ENCODE measurements at regions not wholly inside any gene's neighbourhood (a gene's known extent, or its start where the extent isn't known, plus 50 kb on each side); places are given as distances from the start of the nearest gene placed in this dataset.

- Histone ChIP-seq H3K9ac (ENCODE audit: low read length) (no peak overlapping the region), H4K20me1 (ENCODE audit: low read depth, low read length) (no peaks in the 10 kb centered on the region), H3K27me3 (ENCODE audit: low read length) (no peaks in the 10 kb centered on the region), H3K79me2 (ENCODE audit: insufficient read depth, low read length) (no peaks in the 10 kb centered on the region), H3K36me3 (ENCODE audit: low read length) (no peaks in the 10 kb centered on the region), H3K27ac (ENCODE audit: low read depth, low read length) (no peak overlapping the region), H3K4me3 (ENCODE audit: insufficient read depth, low read length, poor library complexity, severe bottlenecking) (no peak overlapping the region), H2AFZ (ENCODE audit: low read depth, low read length, severe bottlenecking) (no peak overlapping the region), H3F3A (ENCODE audit: insufficient read depth) (no peaks in the 10 kb centered on the region), H3K9me3 (ENCODE audit: insufficient read depth, low read length) (no peaks in the 10 kb centered on the region), H3K9me2 (replicated peaks; ENCODE audit: insufficient read depth, low read length) (no peaks in the 10 kb centered on the region), H3K4me2 (ENCODE audit: low read depth, low read length, poor library complexity, severe bottlenecking) (no peak overlapping the region)
- TF ChIP-seq CTCF (IDR thresholded peaks at IDR 0.05; ENCODE audit: insufficient read depth, low read length, poor library complexity, severe bottlenecking) (no peak), EZH2phosphoT487 (conservative IDR thresholded peaks at IDR 0.05; ENCODE audit: low read length) (no peak)
These were observed 172.6 kb downstream of the CHRM3 start for GRCh38 chr1:239558991-239559390.

DNA sequence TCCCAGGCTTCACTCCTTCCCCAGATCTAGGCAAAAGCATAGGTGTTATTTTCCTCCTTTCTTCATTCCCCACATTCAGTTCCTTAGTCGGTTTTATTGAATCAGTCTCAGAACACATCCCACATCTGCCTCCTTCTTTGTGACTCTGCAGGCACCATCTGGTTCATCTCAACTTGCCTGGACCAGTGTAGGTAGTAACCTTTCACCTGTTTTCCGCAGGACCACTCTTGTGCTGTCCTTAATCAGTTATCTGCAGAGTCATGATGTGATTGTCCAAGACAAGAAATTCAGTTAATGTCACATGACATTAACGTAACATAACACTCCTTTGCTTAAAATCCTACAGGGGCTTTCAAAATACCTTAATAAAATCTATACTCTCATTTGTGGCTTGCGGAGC lies 174.6 kb downstream of the CHRM3 start:
- H3K4me2 ChIP-seq (ENCODE audit: low read depth, low read length, poor library complexity, severe bottlenecking) = no peak overlapping the region
- no peaks in the 10 kb centered on the region for H3K9me2 ChIP-seq (replicated peaks; ENCODE audit: insufficient read depth, low read length)
- no peak overlapping the region for H3K4me3 ChIP-seq (ENCODE audit: insufficient read depth, low read length, poor library complexity, severe bottlenecking)
- H3K27ac ChIP-seq (ENCODE audit: low read depth, low read length) = no peak overlapping the region
- H2AFZ ChIP-seq (ENCODE audit: low read depth, low read length, severe bottlenecking) = no peak overlapping the region
- H3K9ac ChIP-seq (ENCODE audit: low read length) = no peak overlapping the region
- no peak for TF ChIP-seq EZH2phosphoT487 (conservative IDR thresholded peaks at IDR 0.05; ENCODE audit: low read length)
- no peak for TF ChIP-seq CTCF (IDR thresholded peaks at IDR 0.05; ENCODE audit: insufficient read depth, low read length, poor library complexity, severe bottlenecking)
- H3K79me2 ChIP-seq (ENCODE audit: insufficient read depth, low read length) = no peaks in the 10 kb centered on the region
- H3F3A ChIP-seq (ENCODE audit: insufficient read depth) = no peaks in the 10 kb centered on the region
- H3K36me3 ChIP-seq (ENCODE audit: low read length) = no peaks in the 10 kb centered on the region
- no peaks in the 10 kb centered on the region for H4K20me1 ChIP-seq (ENCODE audit: low read depth, low read length)
- no peaks in the 10 kb centered on the region for H3K27me3 ChIP-seq (ENCODE audit: low read length)
- no peaks in the 10 kb centered on the region for H3K9me3 ChIP-seq (ENCODE audit: insufficient read depth, low read length)

DNA sequence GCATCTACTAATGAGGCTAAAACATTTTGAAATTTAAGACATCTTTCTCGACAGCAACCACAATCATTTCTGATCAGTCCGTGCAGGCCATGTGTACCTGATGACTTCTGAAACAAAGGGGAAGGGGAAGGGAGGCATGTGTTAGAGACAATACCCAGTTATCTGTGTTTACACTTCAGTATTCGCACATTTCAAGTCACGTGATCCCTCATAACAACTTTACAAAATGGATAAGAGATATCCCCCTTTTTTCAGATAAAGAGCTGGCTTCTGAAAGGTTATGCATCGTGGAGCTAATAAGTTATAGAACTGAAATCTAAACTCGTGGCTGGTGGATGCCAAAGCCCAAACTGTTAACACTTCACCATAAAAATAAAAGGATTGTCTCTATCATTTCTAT lies 175.7 kb downstream of the CHRM3 start:
- no peaks in the 10 kb centered on the region for H3K79me2 ChIP-seq (ENCODE audit: insufficient read depth, low read length)
- H3K4me2 ChIP-seq (ENCODE audit: low read depth, low read length, poor library complexity, severe bottlenecking) = no peak overlapping the region
- no peak overlapping the region for H3K27ac ChIP-seq (ENCODE audit: low read depth, low read length)
- H3K27me3 ChIP-seq (ENCODE audit: low read length) = no peaks in the 10 kb centered on the region
- no peak overlapping the region for H3K9ac ChIP-seq (ENCODE audit: low read length)
- no peaks in the 10 kb centered on the region for H4K20me1 ChIP-seq (ENCODE audit: low read depth, low read length)
- no peak overlapping the region for H3K4me3 ChIP-seq (ENCODE audit: insufficient read depth, low read length, poor library complexity, severe bottlenecking)
- no peaks in the 10 kb centered on the region for H3K9me2 ChIP-seq (replicated peaks; ENCODE audit: insufficient read depth, low read length)
- no peaks in the 10 kb centered on the region for H3K9me3 ChIP-seq (ENCODE audit: insufficient read depth, low read length)
- H2AFZ ChIP-seq (ENCODE audit: low read depth, low read length, severe bottlenecking) = no peak overlapping the region
- H3K36me3 ChIP-seq (ENCODE audit: low read length) = no peaks in the 10 kb centered on the region
- no peaks in the 10 kb centered on the region for H3F3A ChIP-seq (ENCODE audit: insufficient read depth)
- no peak for TF ChIP-seq EZH2phosphoT487 (conservative IDR thresholded peaks at IDR 0.05; ENCODE audit: low read length)
- TF ChIP-seq CTCF (IDR thresholded peaks at IDR 0.05; ENCODE audit: insufficient read depth, low read length, poor library complexity, severe bottlenecking) = no peak

DNA sequence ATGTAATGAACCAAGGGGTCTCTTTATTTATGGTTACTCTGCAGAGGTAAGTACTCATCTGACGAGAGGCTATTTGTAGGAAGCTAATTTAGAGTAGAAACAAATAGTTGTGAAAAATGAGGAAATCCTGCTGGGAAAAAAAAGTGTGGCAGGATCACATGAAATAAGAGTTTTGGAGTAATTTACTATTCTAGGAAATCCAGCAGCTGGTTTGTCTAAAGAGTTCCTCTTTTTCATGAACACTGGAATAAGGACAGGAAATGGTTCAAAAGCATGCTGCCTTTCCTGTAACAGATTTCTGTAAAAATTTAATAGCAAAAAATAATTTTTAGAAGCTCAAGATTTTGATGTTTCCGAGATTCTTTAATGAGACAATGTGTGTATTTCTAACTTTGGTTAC lies 177.3 kb downstream of the CHRM3 start:
- Histone ChIP-seq H3K9me2 (replicated peaks; ENCODE audit: insufficient read depth, low read length) (no peaks in the 10 kb centered on the region), H3K79me2 (ENCODE audit: insufficient read depth, low read length) (no peaks in the 10 kb centered on the region), H3K9me3 (ENCODE audit: insufficient read depth, low read length) (no peaks in the 10 kb centered on the region), H3K36me3 (ENCODE audit: low read length) (no peaks in the 10 kb centered on the region), H3K9ac (ENCODE audit: low read length) (no peak overlapping the region), H2AFZ (ENCODE audit: low read depth, low read length, severe bottlenecking) (no peak overlapping the region), H3K4me3 (ENCODE audit: insufficient read depth, low read length, poor library complexity, severe bottlenecking) (no peak overlapping the region), H3K4me2 (ENCODE audit: low read depth, low read length, poor library complexity, severe bottlenecking) (no peak overlapping the region), H4K20me1 (ENCODE audit: low read depth, low read length) (no peaks in the 10 kb centered on the region), H3K27me3 (ENCODE audit: low read length) (no peaks in the 10 kb centered on the region), H3K27ac (ENCODE audit: low read depth, low read length) (no peak overlapping the region), H3F3A (ENCODE audit: insufficient read depth) (no peaks in the 10 kb centered on the region)
- TF ChIP-seq EZH2phosphoT487 (conservative IDR thresholded peaks at IDR 0.05; ENCODE audit: low read length) = no peak
- TF ChIP-seq CTCF (IDR thresholded peaks at IDR 0.05; ENCODE audit: insufficient read depth, low read length, poor library complexity, severe bottlenecking) = no peak
